HG03045 (cell line): ENCODE measurements at regions not wholly inside any gene's neighbourhood (a gene's known extent, or its start where the extent isn't known, plus 50 kb on each side); places are given as distances from the start of the nearest gene placed in this dataset.

Source experiments
- ATAC-seq: cut with Tn5 transposase; IDR thresholded peaks from one replicate; pipeline ENCODE4 v1.9.1; 2021; ENCODE audit warnings: mild to moderate bottlenecking, moderate library complexity; ENCODE audit not compliant: unreplicated experiment

DNA sequence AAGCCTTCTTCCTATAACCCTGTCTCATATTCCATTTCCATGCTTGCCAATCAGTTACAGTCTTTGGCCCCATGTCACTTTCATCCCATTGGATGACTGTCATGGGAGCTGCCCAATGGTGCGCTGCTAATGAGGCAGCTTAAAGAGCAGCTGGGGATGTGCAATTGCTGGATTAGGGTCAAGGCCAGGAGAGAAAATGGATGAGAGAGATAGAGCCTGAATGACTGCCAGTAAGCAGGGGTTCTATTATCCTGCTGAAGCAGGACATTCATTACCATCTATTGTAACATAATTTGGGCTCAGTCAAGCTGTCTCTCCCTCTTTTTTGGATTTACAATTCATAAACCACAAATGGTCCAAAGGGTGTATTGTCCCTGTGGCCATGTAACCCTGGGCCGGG is 909.0 kb downstream of the CENPC start:
- no peak for ATAC-seq

DNA sequence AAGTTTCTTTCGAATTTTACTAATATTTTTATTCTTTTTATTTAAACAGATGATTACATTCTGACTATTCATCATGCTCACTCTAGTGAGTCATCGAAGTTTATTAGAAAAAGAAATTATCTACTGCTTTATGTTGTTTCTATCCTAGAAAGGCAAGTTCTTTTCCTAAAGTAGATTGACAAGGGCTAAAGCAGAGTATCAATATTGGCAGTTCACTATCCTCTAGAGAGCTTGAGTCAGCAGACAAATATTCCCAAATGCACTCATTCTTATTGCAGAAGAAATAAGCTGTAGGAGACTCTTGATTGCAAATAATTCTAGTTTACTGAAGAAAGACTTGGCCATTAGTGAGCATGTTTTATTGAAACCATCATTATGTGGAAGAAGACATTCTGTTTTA is 911.8 kb downstream of the CENPC start:
- ATAC-seq, result no peak

DNA sequence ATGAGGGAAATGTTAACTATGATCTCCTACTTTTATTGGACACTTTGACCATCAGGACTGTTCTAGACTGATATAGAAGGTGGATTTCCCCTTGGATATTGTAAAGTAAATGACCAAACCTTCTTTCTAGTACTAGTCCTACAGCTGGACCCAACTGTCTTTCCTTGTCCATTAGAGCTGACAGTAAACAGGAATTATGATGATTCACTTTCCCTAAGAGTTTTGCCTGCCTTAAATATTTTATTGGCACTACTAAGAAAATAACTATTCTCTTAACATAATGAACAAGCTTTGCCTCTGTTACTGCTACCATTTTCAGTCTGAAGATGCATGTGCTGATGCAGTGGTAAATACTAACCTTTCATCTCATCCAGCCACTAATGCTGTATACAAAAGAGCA is 915.4 kb downstream of the CENPC start:
- ATAC-seq, result no peak

DNA sequence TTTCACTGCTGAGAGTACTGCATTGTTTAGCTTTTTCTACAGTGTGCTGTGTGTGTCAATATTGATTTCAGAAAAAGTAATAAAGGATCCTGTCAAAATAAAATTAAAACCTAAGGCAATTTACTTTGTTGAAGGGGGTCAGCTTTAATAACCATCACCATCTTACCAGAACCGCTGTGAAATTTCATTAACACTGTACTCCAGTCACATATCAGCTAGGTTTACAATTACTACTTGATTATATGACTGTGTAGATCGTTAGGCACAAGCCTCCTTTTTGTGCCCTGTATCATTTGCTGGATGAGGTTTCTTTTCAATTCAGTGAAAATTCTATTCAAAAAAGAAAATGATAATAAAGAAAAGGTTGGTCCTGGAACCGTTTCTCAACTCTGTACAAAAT is 917.2 kb downstream of the CENPC start:
- ATAC-seq, result no peak

DNA sequence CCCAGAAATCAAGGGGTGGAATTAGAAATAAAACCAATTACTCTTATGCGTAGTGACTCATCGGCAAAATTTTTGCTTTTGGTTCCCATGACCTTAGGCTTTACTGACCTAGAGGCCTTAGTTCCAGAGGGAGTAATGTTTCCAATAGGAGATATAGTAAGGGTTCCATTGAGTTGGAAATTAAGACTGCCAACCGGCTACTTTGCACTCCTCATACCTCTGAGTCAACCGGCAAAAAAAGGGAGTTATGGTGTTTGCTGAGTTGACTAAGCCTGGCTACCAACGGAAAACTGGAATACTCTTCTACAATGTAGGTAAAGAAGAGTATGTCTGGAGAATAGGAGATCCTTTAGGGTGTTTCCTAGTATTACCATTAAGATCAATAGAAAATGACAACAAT is 919.8 kb downstream of the CENPC start:
- ATAC-seq, result no peak

DNA sequence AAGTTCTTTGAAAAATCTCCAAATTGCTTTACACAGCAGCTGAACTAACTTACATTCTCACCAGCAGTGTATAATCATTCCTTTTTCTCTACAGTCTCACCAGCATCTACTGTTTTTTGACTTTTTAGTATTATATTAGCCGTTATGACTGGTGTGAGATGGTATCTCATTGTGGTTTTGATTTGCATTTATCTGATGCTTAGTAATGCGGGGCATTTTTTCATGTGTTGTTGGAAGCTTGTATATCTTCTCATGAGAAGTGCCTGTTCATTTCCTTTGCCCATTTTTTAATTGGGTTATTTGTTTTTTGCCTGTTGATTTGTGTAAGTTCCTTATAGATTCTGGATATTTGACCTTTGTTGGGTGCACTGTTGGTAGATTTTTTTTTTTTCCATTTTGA is 931.7 kb downstream of the CENPC start:
- ATAC-seq, result no peak

DNA sequence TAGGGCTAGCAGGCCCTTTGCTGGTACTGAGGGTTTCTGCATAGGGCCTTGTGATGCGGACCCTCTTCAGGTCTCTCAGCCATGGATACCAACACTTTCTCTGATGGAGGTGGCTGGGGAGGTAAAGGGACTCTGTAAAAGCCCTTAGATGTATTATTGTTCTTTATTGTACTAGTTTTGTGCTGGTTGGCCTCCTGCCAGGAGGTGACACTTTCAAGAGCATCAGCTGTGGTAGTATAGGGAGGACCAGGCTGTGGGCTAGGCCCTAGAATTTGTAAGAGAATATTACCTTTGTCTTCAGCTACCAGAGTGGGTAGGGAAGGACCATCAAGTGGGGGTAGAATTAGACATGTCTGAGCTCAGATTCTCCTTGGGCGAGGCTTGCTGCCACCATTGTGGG is 936.3 kb downstream of the CENPC start:
- no peak for ATAC-seq

DNA sequence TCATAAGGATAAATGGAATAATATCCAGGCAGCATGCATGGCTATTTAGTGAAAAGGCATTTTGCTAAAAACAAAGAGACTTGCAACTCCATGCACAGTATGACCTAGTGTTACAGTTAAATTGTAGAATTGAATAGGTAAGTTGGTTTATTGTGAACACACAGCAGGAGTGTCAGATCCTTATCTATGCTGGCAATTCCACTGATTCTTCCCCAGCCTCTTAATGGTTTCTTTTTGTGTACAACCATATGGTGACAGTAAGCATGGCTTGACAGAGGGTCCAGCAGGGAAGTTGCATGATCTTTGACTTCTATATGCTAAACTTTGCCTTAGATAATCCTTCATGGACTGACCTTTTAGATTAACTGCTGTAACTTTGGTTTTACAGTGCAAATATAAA is 936.6 kb upstream of the EPHA5 start:
- no peak for ATAC-seq

DNA sequence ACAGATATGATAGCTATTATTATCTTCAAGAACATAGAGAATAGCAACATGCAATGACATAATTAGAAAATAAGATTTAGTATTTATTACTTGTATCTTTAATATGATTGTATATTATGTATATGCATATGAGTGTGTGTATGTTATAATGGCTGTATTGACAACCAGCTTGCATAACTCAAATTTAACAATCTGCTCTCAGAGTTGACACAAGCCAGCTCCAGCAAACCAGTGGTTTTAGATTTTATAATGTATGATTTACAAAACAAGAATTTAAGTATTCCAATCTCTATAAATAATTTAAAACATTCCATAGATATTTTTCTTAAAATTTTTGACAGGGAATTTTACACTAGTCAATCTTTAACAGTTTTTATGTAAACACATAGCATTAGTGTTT is 935.9 kb upstream of the EPHA5 start:
- no peak for ATAC-seq

DNA sequence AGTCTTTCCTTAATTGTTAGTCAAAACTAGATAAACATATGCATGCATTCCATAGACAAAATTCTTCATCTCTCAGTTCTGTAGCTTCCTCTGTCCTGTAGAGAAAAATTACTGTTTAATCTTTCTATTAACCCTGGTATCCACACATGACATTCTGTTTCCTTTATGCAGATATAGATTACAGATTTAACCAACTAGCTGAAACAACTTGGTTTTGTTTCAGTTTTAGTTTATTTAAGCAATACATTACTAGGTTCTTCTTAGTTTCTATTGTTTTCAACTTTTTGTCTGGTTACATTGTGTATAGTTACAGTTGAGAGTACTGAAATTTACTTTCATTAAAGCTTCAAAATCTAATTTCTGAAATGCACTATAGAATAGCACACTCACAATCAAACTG is 933.9 kb upstream of the EPHA5 start:
- no peak for ATAC-seq

DNA sequence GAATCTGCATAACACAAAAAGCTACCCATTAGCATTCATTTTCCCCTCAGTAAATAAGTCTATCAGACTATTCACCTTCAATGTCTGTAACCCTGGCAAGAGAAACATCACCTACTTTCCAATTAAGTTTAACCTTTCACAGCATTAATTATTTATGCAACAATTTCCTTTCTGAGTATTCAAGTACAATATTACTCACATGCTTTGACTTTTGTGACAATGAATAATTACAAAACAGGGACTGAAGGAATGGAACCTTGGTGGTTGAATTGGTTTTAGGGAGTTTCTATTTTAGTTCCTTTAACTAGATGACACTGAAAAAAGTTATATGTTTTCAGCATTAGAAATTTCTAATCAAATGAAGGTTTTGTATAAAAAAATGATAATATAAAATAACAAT is 932.3 kb upstream of the EPHA5 start:
- ATAC-seq, result no peak

DNA sequence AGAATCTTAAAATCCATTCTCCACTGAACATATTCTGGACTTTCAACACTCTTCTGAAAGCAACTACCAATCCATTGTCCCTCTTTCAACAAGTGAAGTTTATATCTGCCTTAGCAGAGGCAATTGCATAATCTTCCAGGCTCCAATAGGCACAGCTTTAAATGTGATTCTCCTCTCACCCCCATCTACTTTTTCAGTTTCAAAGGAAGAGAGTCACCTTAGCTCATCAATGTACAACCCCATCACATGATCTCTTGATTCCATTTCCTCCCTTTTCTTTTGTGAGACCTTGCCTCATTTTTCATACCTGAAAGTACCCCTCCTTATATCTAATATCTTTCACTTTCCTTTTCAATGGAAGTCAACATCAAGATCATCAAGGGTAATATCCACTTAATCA is 921.7 kb upstream of the EPHA5 start:
- ATAC-seq, result no peak

DNA sequence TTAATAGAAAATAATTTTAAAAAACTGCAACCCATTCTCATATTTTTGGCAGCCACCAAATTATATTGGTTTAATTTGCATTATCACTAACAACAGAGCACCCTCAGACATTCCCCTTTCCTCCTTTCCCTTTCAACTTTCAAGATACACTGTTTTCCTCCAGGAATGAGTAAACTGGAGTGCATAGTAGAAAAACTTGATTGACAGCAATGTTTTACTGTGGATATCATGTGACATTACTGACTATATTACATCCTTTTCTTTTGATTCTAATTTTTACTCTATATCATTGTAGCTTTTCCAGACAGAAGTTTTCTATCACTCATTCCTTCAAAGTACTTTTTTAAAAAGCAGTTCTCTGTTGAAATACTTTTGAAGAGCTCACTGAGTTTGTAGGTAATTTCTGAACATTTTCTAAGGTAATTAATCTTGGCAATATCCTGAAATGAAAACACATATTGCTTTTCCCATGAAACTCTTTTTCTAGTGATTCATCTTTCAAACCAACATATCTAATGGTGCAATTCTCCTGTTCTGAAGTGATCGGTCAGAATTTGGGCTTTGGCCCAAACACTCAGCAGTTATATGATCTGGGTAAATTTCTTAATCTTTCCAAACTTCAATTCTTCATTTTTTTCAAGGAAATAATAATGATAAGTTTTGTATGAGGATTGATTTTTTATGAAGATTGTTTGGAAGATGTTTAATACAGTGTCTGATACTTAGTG is 920.4 kb upstream of the EPHA5 start:
- ATAC-seq, result no peak

DNA sequence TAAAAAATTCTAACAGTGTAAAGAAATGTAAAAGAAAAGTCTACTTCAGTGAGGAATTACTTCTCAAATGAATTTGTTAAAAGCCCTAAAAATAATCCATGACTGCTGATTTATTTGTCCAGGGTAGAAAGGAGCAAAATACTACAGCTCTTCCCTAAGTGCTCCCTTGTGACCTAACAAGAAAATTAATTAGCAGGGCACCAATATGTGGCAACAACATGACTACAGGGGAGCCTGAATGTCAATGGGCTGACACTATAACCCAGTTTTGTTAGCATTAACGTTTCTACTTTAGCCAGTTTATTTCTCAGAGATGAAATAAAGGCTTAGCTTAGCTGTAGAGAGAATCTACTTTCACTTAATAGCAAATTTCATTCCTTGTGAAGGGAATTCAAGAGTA is 918.9 kb upstream of the EPHA5 start:
- no peak for ATAC-seq

DNA sequence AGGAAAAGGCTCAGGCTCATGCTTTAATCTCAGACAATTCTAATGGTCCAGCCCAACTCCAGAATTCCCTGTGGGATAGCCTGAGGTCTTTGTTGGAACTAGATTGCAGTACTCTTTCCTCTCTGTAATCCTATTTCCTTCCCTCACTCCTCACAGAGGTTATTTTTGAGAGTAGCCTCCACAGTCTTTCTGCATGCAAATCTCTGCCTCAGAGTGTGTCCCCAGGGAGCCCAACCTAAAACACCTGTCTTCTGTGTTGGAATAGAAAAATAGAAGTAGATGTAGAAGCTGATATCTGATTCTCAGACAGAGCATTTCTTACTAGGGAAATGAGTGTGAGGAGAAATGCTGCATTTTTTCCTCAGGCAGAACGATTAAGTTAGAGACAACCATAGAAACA is 915.5 kb upstream of the EPHA5 start:
- no peak for ATAC-seq

DNA sequence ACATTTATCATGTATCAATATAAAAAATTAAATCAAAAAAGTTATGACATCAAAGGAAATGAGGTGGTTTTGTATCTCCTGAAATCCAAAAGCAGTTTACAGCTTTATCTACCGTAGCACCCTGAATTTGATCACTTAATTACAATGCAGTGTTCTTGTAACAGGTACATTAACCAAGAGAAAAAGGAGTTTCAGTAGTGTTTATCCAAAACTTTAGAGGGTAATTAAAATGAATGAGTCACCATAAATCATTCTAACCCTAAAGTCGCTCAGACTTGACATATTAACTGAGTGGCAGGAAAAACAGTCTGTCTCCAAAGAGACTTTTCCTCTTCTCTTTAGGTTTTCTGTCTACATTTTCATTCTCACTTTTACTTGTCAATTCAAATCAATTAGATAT is 907.6 kb upstream of the EPHA5 start:
- ATAC-seq, result no peak

DNA sequence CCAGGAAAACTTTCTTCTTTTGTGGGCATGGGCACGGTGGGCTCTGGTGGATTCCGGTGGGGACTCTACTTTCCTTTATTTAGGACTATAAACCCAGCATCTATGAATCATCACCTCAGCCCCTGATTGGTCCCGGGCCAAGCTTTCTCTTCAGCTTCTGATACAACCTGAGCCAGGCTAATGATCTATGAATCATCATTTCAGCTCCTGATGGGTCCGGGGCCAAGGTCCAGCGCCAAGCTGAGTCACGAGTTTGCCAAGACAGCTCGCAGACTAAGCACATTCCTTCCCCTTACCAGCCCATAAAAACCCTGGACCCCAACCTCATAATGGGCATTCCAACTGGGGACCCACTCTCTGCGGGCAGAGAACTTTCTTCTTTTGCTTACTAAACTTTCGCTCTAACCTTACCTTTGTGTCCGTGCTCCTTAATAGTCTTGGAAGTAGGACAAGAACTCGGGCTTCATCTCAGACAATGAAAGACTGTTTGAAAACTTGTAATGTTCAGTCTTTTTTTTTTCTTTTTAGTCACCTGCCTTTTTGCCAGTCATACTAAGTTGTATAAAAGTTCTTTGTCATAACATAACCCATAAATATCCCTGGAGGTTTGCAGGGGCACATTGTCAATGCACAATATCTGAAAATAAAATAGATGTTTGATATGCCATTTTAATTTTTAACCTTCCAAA is 904.9 kb upstream of the EPHA5 start:
- no peak for ATAC-seq

DNA sequence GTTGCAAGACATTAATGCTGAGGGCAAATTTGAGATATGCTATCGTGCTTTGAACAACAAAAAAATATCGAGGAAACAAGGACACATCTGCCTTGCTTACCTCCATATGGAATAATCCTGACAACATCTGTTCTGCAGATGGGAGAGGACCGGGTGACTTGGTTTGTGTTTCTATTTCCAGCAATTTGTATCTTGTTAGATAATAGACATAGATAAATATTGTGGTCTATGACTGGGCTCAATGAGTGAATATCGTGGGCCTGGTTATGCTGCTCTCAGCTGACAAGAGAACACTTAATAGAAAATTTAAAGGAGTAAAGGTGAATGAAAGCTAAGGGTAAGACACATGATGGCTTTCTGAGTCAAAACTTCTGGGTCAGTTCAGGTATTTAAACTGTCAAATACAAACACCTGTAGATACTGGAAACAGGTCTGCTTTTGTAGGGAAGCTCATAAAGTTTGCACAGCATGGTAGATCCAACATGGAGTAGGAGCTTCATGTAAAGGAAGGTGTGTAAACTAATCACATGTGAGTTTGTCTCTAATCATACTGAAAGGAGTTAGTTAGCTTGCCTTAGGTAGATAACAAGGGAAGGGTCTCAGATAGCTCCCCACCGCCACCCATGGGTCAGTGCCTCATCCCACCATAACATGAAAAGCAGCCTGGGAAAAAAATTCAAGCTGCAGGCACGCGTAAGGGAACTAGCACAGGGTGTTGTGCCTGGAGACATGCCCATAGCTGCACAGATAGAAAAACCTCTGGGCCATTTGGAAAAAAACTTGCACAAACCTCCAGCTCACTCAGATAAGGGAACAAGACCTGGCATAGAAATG is 904.1 kb upstream of the EPHA5 start:
- no peak for ATAC-seq

DNA sequence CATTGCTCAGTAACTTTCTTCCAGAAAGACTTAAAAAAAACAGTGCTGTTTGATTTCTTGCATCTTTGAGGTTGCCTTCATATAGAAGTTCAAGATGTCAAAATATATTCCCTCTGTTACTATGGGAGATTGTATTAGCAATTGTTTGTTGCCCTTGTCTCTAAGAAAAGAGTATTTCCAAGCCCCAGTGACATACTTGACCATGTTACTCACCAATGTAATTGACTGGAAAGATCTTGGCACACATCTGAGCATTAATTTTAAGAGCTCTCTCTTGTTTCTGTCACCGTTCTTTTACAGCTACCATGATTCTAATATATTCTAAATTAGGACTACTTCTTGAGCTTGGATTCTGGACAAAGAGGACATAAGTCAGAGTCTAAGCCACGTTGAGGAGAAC is 902.7 kb upstream of the EPHA5 start:
- ATAC-seq, result no peak

DNA sequence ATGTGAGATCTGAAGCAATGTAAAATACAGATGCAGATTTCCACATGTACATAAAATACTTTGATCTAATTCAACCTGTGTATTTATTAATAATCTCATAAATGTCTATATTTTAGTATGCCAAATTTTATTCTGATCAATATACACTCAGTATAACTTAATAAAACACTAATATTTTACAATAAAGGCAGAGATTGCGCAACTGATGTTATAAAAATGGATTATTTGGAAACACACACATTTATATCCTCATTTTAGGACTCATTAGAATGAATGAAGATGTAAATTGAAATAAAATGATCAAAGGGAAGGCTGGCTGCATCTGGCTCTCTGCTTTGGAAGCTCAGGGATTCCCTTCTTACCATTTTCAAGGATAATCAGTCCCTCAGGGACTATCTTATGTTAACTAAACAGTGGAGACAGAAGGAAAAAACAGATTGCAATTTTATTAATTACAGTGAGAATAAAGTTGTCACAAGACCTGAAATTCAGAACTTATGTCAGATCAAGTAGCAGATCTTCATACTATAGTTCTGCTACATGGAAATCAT is 900.9 kb upstream of the EPHA5 start:
- no peak for ATAC-seq

DNA sequence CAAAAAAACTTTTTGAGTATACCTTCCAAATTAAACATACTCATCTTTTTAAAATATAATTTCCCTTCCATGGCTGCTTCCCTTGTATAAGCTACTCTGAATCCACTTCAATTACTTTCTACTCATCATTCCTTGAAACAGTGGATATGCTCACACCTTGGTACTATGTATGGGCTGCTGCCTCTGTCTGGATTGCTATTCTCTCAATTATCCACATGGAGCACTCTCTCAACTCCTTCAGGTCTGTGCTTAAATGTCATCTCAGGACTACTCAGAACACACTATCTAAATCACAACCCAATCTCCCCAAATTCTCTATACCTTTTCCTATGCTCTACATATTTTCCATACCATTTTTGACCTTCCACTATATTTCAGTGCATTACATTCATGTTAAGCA is 898.9 kb upstream of the EPHA5 start:
- no peak for ATAC-seq

DNA sequence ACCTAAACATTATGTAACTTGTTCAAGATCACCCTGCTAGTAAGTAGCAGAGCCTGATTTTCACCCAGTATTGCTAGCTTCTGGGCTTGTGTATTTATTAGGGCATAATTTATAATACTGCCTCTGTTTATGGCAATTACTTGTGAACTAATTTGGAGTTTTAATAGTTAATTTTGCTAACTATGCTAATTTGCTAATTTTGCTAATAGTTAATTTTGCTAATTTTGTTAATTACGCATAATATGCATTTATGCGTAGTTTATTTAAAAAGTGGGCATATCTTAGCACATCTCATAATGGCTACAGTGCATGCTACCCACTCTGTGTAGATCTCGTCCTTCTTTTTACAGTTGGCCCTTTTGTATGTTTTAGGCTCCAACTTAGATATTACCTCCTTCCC is 898.1 kb upstream of the EPHA5 start:
- no peak for ATAC-seq
